ENCODE measurements at regions not wholly inside any gene's neighbourhood (a gene's known extent, or its start where the extent isn't known, plus 50 kb on each side); places are given as distances from the start of the nearest gene placed in this dataset.

GRCh38 chr3:132187746-132188145 lies 129.5 kb upstream of the ACP3 start:
- DNase-seq (ENCODE audit: low read depth in 2 of 2) = no peak

GRCh38 chr3:132189601-132190000 lies 127.6 kb upstream of the ACP3 start:
- no peak for DNase-seq (ENCODE audit: low read depth in 2 of 2)

GRCh38 chr3:132196113-132196512 lies 121.1 kb upstream of the ACP3 start:
- no peak for DNase-seq (ENCODE audit: low read depth in 2 of 2)

DNA sequence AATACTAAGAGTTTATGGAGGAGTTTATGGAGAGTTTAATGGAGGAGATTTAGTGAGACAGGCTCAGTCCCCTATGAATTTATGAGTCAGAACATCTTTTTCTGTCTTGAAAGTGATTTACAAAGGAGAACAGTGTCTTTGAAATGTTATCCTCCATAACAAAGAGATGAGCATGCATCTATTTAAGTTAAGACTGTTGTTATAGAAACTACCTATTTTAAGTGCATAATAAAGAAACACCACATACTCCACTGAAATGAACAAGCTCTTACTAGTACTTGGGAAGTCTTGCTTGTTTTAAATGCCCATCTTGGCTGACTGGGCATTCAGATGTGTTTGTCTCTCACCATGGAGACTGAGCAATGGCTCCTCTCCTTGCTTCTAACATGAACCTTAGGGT lies 118.7 kb upstream of the ACP3 start:
- DNase-seq (ENCODE audit: low read depth in 2 of 2) = no peak

- DNase-seq (ENCODE audit: low read depth in 2 of 2) = no peak
Measured at GRCh38 chr3:132199451-132199850, 117.8 kb upstream of the ACP3 start.

DNA sequence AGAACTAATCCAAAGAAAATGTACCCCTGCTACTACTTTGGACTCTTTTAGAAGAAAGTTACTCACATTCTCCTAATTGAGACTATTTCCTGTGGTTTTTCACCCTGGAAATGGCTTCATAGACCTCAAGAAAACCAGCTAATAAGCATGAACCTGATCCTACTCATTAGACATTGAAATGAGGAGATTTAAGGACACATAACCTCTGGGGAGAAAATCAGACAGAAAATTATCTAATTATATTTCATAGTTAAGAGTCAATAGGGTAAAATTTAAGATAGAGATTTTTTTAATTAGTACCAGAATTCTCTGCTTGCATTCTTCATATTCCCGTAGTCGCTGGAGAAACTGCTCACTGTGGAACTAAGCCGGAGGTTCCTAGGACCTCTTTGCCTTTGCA lies 114.6 kb upstream of the ACP3 start:
- DNase-seq (ENCODE audit: low read depth in 2 of 2) = no peak

DNA sequence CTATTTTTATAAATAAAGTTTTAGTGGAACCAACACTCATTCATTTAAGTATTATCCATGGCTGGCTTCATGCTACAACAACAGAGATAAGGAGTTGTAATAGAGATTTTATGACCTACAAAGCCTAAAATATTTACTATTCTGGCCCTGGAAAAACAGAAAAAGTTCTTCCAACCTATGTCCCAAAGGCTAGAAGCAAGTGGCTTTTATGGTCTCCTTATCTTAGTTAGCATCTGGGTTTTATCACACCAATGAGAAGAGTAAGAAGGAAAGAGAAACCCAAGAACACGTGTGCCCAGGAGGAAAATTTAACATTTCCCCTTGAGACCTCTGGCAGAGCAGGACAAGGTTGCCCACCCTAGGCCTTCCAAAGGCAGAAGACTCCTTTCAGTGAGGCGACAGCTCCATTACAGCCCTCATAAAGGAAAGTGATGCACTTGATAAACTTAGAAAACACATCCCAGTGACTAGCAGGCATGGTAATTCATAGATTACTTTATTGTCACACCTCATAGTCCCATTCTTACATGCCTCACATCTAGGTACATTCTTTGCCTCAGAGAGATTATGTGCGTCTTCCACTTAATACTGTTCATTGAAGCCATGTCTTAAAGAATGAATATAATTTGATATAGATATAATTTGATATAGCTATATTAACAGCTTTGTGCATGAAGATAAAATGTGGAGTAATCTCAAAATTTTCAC lies 113.2 kb upstream of the ACP3 start:
- DNase-seq (ENCODE audit: low read depth in 2 of 2) = no peak

DNA sequence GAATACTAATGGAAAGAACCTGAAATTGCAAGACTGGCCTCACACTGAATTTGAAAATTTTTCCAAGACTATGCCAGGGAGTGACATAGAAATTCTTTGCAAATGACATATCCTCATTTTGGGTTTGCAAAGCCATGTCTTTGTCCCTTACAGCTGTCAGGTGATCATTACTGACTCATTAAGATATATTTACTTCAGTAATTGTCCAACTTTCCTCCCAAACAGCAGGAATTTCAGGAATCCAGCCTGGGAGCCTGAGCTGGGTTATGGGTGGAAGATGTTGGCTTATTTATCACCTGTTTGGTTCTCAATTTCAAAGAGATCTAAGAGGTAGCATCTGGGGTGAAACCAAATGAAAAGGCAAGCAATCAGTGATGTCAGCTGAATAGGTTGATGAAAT lies 111.6 kb upstream of the ACP3 start:
- DNase-seq (ENCODE audit: low read depth in 2 of 2) = no peak

DNA sequence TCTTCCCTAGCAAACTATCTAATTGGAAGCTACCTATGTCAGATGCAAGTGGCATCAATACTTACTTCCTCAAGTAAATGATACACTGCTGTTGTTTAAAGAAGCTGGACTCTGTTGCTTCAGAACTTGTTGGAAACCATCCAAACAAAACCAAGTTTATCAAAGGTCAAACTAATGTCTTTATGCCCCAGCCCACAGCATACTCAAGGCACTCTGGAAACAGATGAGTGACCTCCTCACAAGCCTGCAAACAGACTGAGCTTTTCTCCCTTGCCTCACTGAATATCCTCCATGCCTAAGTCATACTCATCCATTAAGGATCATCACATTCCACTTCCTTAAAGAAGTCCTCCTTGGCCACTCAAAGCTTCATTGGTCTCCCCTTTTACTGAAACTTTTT lies 107.4 kb upstream of the ACP3 start:
- no peak for DNase-seq (ENCODE audit: low read depth in 2 of 2)

DNA sequence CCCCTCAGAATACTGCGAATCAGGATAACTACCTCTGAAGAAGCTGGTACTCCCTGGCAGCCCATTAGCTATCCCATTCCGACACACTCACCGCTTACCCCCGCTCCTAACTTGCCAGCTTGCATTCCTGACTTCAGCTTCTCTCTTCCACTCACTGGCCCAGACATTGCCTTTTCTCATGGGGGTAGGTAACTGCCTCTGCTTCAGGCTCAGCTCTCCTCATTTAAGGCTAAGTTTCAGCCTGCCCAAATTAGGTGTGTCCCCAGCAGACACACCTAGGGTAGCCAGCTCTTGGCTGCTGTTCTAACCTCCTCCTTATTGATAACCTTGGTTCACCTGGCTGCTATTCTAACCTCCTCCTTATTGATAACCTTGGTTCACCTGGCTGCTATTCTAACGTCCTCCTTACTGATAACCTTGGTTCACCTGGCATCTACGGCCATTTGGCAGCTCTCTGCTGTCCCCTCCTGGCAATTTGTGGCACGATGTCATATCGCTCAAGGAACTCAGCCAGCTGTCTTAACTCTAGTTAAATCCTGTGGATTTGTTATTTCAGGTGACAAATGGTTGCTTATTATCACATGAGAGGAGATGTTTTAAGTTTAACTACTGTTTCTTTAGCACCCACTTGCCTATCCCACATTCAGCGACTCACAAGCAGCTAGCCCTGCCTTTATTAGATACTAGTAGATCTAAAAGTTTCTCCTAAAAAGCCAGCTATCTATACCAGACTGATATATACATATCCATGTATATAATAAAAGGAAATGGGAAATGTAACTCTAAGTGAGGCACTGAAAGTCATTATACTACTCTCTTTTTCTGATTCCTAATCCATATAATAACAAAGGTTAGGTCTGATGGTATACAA lies 106.5 kb upstream of the ACP3 start:
- peak in 1 of 2 donors; percentile 20 for DNase-seq (ENCODE audit: low read depth in 2 of 2)

DNA sequence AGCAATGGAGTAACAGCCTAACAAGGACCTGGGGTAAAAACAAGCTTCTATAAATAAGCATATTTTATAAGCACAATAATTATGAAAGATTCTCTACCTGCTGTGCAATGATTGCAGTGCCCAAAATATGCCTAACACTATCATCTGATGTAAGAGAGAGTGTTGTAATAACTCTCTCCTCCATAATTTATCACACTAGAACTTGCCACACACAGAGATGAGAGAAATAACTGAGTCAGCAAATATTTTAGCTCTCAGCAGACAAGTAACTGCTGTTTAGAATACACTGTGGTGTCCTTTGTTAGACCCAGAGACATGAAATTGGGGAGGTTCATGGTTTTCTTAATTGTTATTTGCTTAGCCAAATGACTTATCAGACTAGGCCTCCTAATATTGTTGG lies 105.3 kb upstream of the ACP3 start:
- no peak for DNase-seq (ENCODE audit: low read depth in 2 of 2)

DNA sequence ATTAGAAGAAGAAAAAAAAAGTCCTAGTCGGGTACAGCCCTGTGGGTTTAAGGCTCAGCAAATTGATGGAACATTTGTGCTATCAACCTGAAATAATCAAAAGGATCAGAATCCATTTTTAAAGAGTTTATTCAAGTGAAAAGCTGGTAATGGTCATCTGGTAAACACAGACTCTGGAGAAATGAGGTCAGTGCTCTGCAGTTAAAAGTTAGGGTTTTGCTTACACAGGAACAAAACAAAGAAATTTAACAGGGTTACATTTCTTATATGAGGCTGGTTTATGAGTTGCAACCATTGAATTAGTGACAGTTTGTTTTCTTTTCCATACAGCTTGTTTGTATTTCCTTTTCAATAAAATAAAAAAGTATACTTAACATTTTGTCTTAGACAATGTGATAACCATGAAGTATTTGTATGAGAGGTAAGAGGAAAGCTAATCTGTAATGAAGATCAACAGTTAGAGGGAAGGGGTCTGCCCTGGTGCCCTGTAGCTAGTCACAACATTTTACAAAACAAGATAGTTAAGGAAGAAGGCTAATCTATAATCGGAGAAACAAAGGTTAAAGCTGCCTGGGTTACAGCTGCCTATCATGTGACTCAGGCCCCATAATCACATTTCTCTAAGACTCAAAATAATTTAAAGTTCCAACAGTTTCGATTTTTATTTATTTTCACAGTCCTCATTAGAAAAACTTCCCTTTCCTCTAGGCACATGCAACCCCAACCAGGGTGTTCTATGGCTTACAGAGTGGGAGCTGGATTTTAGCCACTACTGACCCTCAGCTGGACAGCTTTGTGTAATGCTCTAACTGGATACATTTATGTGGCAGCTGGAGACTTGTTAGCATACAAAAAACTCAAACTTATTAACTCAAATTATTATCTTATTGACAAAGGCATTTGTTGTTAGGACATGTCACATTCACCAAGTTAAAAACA lies 98.1 kb upstream of the ACP3 start:
- DNase-seq (ENCODE audit: low read depth in 2 of 2) = no peak

DNA sequence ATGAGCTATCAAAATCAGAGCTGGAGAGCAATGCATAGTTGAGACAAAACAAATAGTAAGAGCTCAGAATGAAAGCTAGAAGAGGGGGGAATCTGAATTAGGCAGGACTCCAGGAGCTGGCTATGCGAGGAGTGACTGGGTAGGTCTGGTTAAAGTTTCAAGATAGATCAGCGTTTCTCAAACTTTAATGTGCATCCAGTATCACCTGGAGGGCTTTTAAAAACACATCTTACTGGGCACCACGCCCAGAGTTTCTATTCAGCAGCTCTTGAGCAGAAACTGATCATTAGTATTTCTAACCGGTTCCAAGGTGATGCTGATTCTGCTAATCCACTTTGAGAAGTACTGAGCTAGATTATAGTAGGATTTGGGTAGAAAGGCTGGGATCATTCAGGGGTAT lies 96.2 kb upstream of the ACP3 start:
- DNase-seq (ENCODE audit: low read depth in 2 of 2) = no peak

GRCh38 chr3:132222868-132223538 lies 94.2 kb upstream of the ACP3 start:
- DNase-seq (ENCODE audit: low read depth in 2 of 2) = no peak

GRCh38 chr3:132225664-132226063 lies 91.5 kb upstream of the ACP3 start:
- no peak for DNase-seq (ENCODE audit: low read depth in 2 of 2)

- DNase-seq (ENCODE audit: low read depth in 2 of 2) = no peak
Measured at GRCh38 chr3:132228923-132229322, 88.3 kb upstream of the ACP3 start.

GRCh38 chr3:132229641-132230040 lies 87.6 kb upstream of the ACP3 start:
- no peak for DNase-seq (ENCODE audit: low read depth in 2 of 2)

- DNase-seq (ENCODE audit: low read depth in 2 of 2) = no peak
Measured at GRCh38 chr3:132230156-132231000, 86.8 kb upstream of the ACP3 start.

GRCh38 chr3:132231633-132232032 lies 85.6 kb upstream of the ACP3 start:
- DNase-seq (ENCODE audit: low read depth in 2 of 2) = peak in 1 of 2 donors; percentile 7

- no peak for DNase-seq (ENCODE audit: low read depth in 2 of 2)
Measured at GRCh38 chr3:132232231-132232792, 84.9 kb upstream of the ACP3 start.

Data from dermis microvascular lymphatic vessel endothelial cell (primary cell).